AG09309 (cell line): ENCODE measurements at regions not wholly inside any gene's neighbourhood (a gene's known extent, or its start where the extent isn't known, plus 50 kb on each side); places are given as distances from the start of the nearest gene placed in this dataset.

ENCODE experiments used
- DNase-seq: peaks from one replicate; pipeline ENCODE4 v3.0.0-alpha.2; 2010; ENCODE audit warnings: low read depth
- H3K4me3 ChIP-seq: 2 replicates; pipeline ENCODE4 v1.5.1; 2011; ENCODE audit warnings: mild to moderate bottlenecking, low read depth, low read length, moderate library complexity; ENCODE audit not compliant: control insufficient read depth
- TF ChIP-seq, protein P1 (sequence below): IDR thresholded peaks from 2 replicates; pipeline ENCODE4 v1.5.1; 2011; ENCODE audit warnings: mild to moderate bottlenecking, low read depth, low read length, inconsistent platforms; ENCODE audit not compliant: insufficient read depth, control insufficient read depth; ENCODE audit errors: missing control alignments

DNA sequence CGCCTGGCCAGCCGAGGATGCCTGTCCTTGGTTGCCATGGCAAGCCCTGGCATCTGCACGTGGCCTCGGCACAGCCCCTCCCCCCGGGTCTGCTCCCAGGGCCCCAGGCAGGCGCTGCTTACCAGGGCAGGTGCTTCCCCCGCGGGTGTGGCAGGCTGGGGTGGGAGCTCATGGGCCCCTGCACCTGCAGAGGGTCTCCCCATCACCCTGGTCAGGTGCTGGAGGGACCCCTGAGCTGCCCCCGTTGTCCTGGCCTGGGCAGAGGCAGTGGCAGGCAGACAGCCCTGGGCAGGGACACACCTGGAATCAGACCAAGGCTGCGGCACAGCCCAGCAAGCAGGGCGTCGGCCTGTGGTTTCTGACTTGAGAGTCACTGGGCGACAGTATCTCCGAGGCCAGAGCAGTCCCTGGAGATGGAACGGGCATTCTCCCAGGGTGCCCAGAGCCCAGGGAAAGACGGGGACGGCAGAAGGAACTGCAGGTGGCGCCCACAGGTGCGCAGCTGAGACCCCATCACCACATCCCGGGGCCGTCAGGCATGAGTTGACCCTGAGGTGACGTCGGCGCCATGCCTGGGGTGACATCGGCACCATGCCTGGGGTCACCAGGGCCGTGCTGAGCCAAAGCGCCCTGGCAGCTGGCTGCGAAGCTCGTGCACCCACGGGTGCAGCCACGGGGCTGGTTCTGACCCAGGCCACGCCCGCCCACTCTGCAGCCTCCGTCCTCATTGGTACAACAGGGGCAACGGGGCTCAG lies 56.1 kb upstream of the FBRSL1 start:
- TF ChIP-seq, protein P1, sequence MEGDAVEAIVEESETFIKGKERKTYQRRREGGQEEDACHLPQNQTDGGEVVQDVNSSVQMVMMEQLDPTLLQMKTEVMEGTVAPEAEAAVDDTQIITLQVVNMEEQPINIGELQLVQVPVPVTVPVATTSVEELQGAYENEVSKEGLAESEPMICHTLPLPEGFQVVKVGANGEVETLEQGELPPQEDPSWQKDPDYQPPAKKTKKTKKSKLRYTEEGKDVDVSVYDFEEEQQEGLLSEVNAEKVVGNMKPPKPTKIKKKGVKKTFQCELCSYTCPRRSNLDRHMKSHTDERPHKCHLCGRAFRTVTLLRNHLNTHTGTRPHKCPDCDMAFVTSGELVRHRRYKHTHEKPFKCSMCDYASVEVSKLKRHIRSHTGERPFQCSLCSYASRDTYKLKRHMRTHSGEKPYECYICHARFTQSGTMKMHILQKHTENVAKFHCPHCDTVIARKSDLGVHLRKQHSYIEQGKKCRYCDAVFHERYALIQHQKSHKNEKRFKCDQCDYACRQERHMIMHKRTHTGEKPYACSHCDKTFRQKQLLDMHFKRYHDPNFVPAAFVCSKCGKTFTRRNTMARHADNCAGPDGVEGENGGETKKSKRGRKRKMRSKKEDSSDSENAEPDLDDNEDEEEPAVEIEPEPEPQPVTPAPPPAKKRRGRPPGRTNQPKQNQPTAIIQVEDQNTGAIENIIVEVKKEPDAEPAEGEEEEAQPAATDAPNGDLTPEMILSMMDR = no peak
- no peak overlapping the region for H3K4me3 ChIP-seq
- DNase-seq = no peak

DNA sequence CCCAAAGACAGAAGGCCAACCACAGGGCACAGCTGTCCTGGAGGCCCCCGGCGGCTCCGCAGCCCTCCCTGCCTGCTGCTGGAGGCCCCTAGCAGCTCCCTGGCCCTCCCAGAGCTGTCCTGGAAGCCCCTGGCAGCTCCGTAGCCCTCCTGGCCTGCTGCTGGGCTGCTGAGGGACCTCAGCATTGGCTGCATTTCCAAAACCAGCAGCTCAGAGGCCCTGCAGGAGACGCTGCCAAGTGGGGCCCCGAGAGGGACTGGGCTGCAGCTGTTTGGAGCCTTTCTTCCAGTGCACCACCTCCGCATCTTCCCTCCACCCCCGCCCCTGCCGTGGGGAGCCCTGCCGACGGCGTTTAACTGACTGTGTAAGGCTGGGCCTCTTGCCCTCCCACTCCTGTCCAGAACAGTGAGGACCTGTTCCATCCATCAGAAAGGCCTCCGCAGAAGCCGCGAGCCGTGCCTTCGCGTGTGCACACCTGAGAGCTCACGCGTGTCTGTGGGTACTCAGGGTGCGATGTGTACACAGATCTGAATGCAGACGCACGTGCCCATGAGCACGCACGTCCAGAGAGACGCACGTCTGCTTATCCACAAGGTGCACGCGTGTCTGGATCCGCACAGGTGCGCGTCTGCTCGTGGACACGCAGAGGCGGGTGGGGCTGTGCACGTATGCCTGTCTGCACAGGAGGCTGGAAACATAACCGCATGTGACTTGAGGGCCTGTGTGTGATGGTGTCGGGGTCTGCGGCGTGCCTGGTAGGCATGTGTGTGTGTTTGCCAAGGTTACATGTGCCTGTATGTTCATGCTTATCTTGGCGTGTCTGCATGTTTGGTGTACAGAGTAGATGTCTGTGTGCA lies 57.0 kb upstream of the FBRSL1 start:
- TF ChIP-seq, protein P1 = no peak
- no peak for DNase-seq
- no peak overlapping the region for H3K4me3 ChIP-seq

GRCh38 chr12:132432126-132432705 lies 57.7 kb upstream of the FBRSL1 start:
- no peak overlapping the region for H3K4me3 ChIP-seq
- TF ChIP-seq, protein P1 = no peak
- DNase-seq = no peak

GRCh38 chr12:132430838-132431774 lies 58.8 kb upstream of the FBRSL1 start:
- DNase-seq = no peak
- TF ChIP-seq, protein P1 = no peak
- H3K4me3 ChIP-seq = no peak overlapping the region

DNA sequence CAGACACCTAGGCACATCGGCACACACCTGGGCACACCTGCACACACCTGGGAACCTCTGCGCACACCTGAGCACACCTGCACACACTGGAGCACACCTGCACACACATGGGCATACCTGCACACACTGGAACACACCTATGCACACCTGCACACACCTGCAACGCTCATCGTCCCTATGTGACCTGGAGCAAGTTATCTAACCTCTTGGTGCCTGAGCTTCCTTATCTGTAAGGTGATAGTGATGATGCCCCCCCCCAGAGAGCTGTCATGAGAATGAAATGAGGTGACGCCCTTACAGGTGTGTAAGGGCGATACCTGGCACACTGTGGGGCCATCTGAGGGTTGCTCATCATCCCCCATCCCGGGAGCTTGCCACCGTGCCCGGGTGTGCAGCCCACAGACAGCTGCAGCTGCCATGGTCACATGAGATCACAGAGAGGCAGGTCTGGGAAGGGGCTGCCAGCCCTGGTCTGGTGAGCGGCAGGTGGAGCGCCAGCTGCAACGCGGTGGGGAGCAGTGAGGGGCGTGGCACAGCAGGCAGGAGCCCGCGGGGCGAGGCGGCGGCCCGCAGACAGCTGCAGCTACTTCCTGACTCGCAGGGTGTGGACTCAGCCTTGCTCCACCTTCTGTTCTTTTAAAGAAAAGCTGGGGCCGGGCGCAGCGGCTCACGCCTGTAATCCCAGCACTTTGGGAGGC lies 59.9 kb upstream of the FBRSL1 start:
- TF ChIP-seq, protein P1 = no peak
- no peak overlapping the region for H3K4me3 ChIP-seq
- DNase-seq = no peak
